Stimulated activated CD4-positive, alpha-beta T cell treated with anti-CD3 and anti-CD28 coated beads, Interleukin-1b, Interleukin-23, amount 100 ng/mL, for 1 hour (primary cell): ENCODE measurements at regions not wholly inside any gene's neighbourhood (a gene's known extent, or its start where the extent isn't known, plus 50 kb on each side); places are given as distances from the start of the nearest gene placed in this dataset.
"Not testable (repeated sequence)": the region's sequence is repeated elsewhere in the genome, so short reads cannot be mapped to it uniquely, and the experiment has no call there.

Experiments used
- DNase-seq, 2 donors: peaks; one replicate each; pipeline ENCODE4 v3.0.0-alpha.2; 2020; ENCODE audit warnings: low read depth in 2 of 2

- DNase-seq = no peak
Measured at GRCh38 chr2:131584380-131584779, 56.7 kb downstream of the CCDC74A start.

- DNase-seq = no peak
Measured at GRCh38 chr2:131584940-131585339, 57.3 kb downstream of the CCDC74A start.

GRCh38 chr2:131588152-131588873, 60.6 kb downstream of the CCDC74A start:
- DNase-seq = no peak

GRCh38 chr2:131589126-131589525, 61.4 kb downstream of the CCDC74A start:
- not testable (repeated sequence) for DNase-seq

GRCh38 chr2:131590366-131590765, 62.7 kb downstream of the CCDC74A start:
- DNase-seq = no peak

- DNase-seq = no peak
Measured at GRCh38 chr2:131590896-131591295, 63.2 kb downstream of the CCDC74A start.

- DNase-seq = not testable (repeated sequence)
Measured at GRCh38 chr2:131596561-131596960, 68.9 kb downstream of the CCDC74A start.

GRCh38 chr2:131602444-131602843, 74.8 kb downstream of the CCDC74A start:
- DNase-seq = not testable (repeated sequence)

- not testable (repeated sequence) for DNase-seq
Measured at GRCh38 chr2:131604652-131605051, 77.0 kb downstream of the CCDC74A start.

GRCh38 chr2:131606366-131606765, 78.7 kb downstream of the CCDC74A start:
- DNase-seq = not testable (repeated sequence)

- DNase-seq = not testable (repeated sequence)
Measured at GRCh38 chr2:131607056-131607455, 79.4 kb downstream of the CCDC74A start.

GRCh38 chr2:131614539-131614938, 86.9 kb downstream of the CCDC74A start:
- not testable (repeated sequence) for DNase-seq

- DNase-seq = not testable (repeated sequence)
Measured at GRCh38 chr2:131618320-131618719, 90.6 kb downstream of the CCDC74A start.

GRCh38 chr2:131622874-131623273, 95.2 kb downstream of the CCDC74A start:
- not testable (repeated sequence) for DNase-seq

- DNase-seq = not testable (repeated sequence)
Measured at GRCh38 chr2:131626011-131626410, 98.3 kb downstream of the CCDC74A start.

GRCh38 chr2:131626565-131626964, 98.9 kb downstream of the CCDC74A start:
- not testable (repeated sequence) for DNase-seq

GRCh38 chr2:131627777-131628176, 100.1 kb downstream of the CCDC74A start:
- not testable (repeated sequence) for DNase-seq

GRCh38 chr2:131631648-131632047, 104.0 kb downstream of the CCDC74A start:
- not testable (repeated sequence) for DNase-seq

- not testable (repeated sequence) for DNase-seq
Measured at GRCh38 chr2:131633405-131633804, 105.7 kb downstream of the CCDC74A start.

- DNase-seq = not testable (repeated sequence)
Measured at GRCh38 chr2:131633827-131634695, 106.4 kb downstream of the CCDC74A start.

GRCh38 chr2:131635611-131636010, 107.9 kb downstream of the CCDC74A start:
- no peak for DNase-seq

- not testable (repeated sequence) for DNase-seq
Measured at GRCh38 chr2:131636704-131637308, 109.1 kb downstream of the CCDC74A start.
